ENCODE measurements at regions not wholly inside any gene's neighbourhood (a gene's known extent, or its start where the extent isn't known, plus 50 kb on each side); places are given as distances from the start of the nearest gene placed in this dataset.

DNA sequence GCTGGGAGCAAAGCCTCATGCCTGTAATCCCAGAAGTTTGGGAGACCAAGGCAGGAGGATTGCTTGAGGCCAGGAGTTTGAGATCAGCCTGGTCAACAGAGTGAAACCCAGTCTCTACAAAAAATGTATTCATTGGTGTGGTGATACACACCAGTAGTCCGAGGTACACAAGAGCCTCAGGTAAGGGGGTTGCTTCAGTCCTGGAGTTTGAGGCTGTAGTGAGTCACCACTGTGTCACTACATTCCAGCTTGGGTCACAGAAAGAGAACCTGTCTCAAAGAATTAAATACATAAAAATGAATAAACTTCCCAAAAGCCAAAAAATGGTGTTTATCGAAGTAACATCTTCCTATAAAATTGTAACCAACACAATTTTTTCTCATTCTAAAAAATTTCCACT lies 568.1 kb upstream of the LINC00305 start:
- 37 to 82% (median 61%) methylated on average over 2 of the region's 2 CpGs for WGBS, 4 donors
- Histone ChIP-seq H3K27me3 (no peaks in the 10 kb centered on the region), H3K27ac (no peak overlapping the region), H3K4me1 (replicated peaks in 1 of 2) (no peaks in the 10 kb centered on the region), H3K36me3 (replicated peaks in 1 of 2) (no peaks in the 10 kb centered on the region), H3K4me3 (no peak overlapping the region), H3K9me3 (replicated peaks in 1 of 3) (no peaks in the 10 kb centered on the region)
- intact Hi-C loops (cut with DNase I) = no loop called here
- DNase-seq = no peak
- no peak for TF ChIP-seq POLR2A (IDR thresholded peaks at IDR 0.05)
- TF ChIP-seq, protein P1, sequence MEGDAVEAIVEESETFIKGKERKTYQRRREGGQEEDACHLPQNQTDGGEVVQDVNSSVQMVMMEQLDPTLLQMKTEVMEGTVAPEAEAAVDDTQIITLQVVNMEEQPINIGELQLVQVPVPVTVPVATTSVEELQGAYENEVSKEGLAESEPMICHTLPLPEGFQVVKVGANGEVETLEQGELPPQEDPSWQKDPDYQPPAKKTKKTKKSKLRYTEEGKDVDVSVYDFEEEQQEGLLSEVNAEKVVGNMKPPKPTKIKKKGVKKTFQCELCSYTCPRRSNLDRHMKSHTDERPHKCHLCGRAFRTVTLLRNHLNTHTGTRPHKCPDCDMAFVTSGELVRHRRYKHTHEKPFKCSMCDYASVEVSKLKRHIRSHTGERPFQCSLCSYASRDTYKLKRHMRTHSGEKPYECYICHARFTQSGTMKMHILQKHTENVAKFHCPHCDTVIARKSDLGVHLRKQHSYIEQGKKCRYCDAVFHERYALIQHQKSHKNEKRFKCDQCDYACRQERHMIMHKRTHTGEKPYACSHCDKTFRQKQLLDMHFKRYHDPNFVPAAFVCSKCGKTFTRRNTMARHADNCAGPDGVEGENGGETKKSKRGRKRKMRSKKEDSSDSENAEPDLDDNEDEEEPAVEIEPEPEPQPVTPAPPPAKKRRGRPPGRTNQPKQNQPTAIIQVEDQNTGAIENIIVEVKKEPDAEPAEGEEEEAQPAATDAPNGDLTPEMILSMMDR (IDR thresholded peaks at IDR 0.05) = no peak

DNA sequence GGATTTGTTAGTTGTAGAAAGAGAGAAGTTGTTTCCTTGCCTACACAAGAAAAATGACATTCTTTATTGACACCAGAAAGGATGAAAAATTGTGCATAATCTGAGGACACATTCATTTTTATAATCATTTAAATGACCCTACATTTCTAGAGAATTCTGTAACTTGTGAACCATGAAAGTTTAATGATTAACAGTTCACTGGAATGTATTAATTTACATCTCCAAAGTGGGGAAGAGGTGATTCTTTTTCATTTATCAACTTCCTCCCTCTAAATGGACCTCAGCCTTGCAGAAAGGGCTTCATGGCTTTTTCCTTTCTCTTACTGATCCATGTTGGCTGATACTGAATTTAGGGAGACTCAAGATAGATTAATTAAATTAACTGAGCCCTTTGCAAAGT lies 565.2 kb upstream of the LINC00305 start:
- DNase-seq = no peak
- no peaks in the 10 kb centered on the region for H3K9me3 ChIP-seq (replicated peaks in 1 of 3)
- H3K27ac ChIP-seq = peak overlapping the region in 1 of 5 donors; percentile 4
- H3K27me3 ChIP-seq = no peaks in the 10 kb centered on the region
- TF ChIP-seq POLR2A (IDR thresholded peaks at IDR 0.05) = no peak
- TF ChIP-seq, protein P1 (IDR thresholded peaks at IDR 0.05) = no peak
- H3K36me3 ChIP-seq (replicated peaks in 1 of 2) = no peaks in the 10 kb centered on the region
- H3K4me3 ChIP-seq = no peak overlapping the region
- intact Hi-C loops (cut with DNase I) = no loop called here
- H3K4me1 ChIP-seq (replicated peaks in 1 of 2) = no peaks in the 10 kb centered on the region

DNA sequence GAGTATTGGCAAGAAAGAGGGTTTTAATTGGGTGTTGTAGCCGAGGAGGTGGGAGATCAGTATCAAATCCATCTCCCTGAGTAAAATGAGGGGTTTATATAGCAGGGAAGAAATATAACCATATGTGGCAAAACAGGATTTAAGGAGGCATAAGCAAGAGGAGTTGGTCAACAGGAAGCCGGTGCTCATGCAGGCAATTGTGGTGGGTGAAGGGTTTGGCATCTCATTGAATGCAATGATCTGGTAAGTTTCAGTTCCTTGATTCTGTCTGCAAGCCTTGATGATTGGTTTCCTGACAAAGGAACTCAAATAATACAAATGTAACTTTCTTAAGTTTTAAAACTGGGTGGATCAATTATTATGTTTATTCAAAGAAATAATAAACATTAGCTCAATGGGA lies 564.4 kb upstream of the LINC00305 start:
- no peaks in the 10 kb centered on the region for H3K9me3 ChIP-seq (replicated peaks in 1 of 3)
- H3K4me3 ChIP-seq = no peak overlapping the region
- TF ChIP-seq POLR2A (IDR thresholded peaks at IDR 0.05) = no peak
- TF ChIP-seq, protein P1 (IDR thresholded peaks at IDR 0.05) = no peak
- peak in 2 of 7 donors; percentile 14 to 20 for DNase-seq
- no peaks in the 10 kb centered on the region for H3K36me3 ChIP-seq (replicated peaks in 1 of 2)
- H3K27me3 ChIP-seq = no peaks in the 10 kb centered on the region
- WGBS, 4 donors = 74 to 84% (median 78%) methylated on average over 2 of the region's 2 CpGs
- intact Hi-C loops (cut with DNase I) = no loop called here
- H3K27ac ChIP-seq = no peak overlapping the region
- H3K4me1 ChIP-seq (replicated peaks in 1 of 2) = no peaks in the 10 kb centered on the region

DNA sequence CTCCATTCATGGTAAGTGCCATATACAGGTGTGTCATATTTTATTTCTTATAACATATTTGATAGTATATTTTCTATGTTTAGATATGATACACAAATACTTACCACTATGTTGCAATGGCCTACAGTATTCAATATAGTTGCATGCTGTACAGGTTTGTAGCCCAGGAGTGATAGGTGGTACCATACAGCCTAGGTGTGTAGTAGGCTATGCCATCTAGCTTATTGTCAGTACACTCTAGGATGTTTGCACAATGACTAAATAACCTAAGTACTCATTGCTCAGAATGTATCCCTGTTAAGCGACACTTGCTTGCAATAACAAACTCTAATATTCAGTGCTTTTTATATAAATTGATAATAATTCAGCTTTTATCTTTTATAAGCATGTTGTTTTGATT lies 563.1 kb upstream of the LINC00305 start:
- Histone ChIP-seq H3K4me1 (replicated peaks in 1 of 2) (no peaks in the 10 kb centered on the region), H3K27ac (no peak overlapping the region), H3K27me3 (no peaks in the 10 kb centered on the region), H3K4me3 (no peak overlapping the region), H3K9me3 (replicated peaks in 1 of 3) (no peaks in the 10 kb centered on the region), H3K36me3 (replicated peaks in 1 of 2) (no peaks in the 10 kb centered on the region)
- intact Hi-C loops (cut with DNase I) = no loop called here
- TF ChIP-seq POLR2A (IDR thresholded peaks at IDR 0.05) = no peak
- TF ChIP-seq, protein P1 (IDR thresholded peaks at IDR 0.05) = no peak
- WGBS, 4 donors = 91 to 100% (median 95%) methylated on average over 1 of the region's 1 CpG
- no peak for DNase-seq

Measured in adrenal gland (tissue), 9 donors.